Activated naive CD4-positive, alpha-beta T cell treated with anti-CD3 and anti-CD28 coated beads, Interleukin-2, amount 50 U/mL, for 16 hours (primary cell): ENCODE measurements at regions not wholly inside any gene's neighbourhood (a gene's known extent, or its start where the extent isn't known, plus 50 kb on each side); places are given as distances from the start of the nearest gene placed in this dataset.
A peak's percentile ranks its signal among the peaks of the same experiment; 100 is the strongest.

Experiments used
- DNase-seq: peaks from one replicate; pipeline ENCODE4 v3.0.0-alpha.2; 2020

DNA sequence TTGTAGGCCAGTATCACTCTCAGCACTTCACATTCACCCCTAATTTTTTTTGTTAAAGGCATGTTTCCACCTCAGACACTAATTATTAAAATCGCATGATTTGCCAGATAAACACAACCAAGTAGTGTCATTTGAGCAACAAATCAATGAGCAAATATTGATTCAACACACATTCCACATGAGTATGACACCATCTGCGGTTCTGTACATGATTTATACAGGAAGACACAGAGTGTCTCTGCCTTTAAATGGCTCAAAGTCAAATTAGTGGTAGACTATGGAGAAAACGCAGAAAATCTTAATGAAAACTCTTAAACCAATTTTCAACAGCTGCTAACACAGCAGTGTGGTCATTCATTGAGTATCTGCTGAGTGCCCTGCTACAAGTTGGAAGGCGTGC is 300.2 kb downstream of the SOX4 start:
- no peak for DNase-seq

DNA sequence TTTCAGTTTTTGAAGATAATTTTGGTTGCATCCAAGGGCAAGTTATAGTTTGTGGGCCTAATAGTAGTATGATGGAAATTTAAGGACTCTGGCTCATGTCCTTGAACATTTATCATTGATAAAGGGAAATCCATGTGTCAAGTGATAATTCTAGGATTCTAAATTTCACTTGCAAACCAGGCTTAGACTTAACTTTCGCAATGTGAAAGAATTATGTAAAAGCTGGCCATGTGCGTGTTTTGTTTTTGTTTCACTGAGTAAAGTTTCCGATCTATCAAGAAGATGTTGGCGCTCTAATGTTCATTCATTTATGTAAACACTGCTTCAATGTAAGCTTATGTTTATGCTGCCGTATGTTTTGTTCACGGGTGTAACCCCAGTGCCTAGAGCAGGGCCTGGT is 302.0 kb downstream of the SOX4 start:
- no peak for DNase-seq

DNA sequence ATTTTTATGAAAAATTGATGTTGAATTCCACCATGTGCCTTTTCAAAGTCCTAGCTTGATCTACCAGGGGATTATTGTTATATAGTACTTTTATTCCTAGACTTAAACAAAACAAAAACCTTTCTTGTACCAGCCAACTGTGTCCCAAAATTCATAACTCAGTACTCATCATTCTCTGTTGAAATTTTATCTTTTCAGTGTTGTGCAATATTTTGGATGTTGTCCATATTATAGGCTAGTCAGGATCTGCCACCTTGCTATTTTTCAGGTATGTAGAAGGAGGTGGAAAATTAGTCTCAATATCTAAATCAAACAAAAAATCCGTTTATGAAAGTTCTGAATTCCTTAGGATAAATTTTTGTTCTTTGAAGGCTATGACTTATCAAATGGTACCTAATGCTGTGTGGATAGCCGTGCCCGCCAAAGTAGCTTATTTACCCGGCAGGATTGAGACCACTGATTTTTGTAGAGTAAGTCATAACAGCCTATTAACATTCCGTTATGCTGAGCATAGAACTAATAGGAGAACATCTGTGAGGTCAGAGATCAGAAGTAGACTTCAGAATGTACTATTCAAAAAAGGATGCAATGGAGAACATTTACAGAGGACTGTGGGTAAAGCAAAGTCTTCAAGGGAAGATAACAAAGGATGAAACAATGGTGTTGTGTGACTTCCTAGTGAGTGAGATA is 304.7 kb downstream of the SOX4 start:
- no peak for DNase-seq

DNA sequence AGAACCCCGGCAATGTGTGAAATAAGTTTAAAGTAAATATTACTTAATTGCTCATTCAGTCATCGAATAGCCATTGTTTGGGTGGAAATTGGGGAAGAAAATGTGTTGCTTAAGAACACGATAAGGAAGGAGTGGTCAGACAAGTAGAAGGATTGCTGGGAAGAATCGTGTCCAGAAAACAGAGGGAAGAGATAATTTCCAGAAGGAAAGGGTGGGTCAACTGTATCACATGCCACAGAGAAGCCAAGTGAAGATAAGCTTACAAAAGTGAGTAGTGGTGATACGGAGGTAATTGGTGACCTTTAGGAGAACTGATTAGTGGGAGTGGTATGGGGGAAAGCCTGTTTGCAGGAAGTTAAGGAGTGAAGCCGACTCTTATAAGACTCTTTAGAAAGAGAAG is 306.2 kb downstream of the SOX4 start:
- DNase-seq, result no peak

DNA sequence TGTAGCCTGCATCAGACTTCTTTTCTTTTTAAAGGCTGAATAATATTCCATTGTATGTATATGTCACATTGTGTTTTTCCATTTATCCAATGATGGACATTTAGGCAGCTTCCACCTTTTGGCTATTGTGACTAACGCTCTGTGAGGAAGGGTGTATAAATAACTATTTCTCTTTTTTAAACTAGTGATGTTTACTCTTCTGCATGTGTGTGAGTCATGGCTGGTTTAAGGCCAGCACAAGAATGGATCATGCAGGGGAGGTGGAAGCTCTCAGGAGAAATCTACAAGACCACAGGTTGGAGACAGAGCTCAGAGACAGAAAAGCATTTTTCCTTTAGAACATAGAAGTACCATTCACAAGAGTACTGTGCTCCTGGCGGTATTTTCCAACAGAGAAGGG is 307.2 kb downstream of the SOX4 start:
- no peak for DNase-seq

DNA sequence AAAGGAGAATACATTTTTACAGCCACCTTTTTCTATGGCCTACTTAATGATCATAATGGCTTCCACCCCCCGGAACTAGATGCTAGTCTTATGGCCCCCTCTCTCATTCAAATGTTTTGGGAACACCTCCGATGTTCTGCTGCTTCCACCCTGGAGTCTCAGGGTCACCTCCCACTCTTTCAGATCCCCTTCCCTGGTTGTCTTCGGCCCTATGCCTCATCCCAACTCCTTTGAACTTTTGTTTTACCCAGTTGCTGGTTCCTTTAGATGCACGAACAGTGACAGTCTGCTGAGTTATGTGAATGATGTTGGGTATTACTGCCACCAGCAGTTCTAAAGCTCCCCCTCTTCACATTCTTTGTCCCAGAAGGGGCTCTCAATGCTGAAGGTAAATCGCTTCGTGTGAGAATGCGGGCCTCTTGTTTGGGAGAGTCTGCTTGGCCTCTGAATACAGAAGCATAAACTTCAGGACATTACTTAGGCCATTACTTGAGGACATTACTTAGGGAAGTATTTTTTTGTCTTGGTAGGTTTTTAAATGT is 309.1 kb downstream of the SOX4 start:
- DNase-seq, result no peak

DNA sequence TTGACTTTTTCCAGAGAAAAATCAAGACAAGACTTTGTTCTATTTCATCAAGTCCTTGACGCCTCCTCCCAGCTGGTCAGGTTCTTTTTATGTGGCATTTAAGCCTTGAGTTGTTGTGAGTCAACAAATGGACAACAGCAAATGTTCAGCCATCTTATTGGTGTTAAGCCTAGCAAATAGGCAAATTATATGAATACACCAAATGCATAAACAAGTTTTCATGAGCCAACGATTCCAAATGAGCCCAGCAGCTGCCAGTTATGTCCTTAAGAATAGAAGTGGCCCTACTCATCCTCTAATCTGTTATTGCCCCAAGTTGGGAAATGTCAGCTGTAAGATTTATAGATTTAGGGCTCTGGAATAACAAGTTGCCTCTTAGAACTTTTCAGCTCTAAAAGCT is 312.0 kb downstream of the SOX4 start:
- no peak for DNase-seq

DNA sequence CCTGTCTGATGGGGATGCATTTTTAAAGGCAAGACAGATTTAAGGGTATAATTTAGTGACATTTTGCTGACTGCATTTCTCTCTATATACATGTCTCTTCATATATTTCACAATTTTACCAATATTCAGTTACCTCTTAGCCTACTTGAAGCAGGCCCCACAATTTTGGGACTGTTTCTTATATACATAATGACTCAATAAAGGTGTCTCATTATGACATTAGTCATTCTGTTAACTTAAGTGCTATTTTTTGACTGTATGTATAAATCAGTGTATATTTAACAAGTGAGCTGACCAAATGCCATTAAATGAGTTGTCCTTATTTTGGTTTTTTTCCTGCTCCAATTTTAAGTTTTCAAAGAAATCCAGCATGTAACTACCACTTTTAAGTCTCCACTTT is 313.3 kb downstream of the SOX4 start:
- DNase-seq, result no peak

DNA sequence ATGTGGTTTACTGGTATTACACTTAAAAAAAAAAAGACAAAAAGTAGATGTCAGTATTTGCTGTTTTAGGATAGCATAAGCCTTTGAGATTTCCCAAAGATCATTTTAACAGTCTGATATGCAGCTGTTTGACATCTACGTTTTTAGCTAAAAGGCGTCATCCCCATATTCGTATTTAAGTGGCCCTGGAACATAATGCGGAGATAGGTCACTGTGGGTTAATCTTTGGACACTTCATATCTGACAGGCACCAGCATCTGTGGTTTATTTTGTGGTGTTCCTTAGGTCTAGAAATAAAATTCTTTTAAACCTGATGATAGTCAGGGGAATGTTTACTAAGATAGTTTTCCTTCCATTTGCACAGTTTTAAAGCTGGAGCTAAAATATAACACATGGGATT is 313.7 kb downstream of the SOX4 start:
- DNase-seq, result no peak

DNA sequence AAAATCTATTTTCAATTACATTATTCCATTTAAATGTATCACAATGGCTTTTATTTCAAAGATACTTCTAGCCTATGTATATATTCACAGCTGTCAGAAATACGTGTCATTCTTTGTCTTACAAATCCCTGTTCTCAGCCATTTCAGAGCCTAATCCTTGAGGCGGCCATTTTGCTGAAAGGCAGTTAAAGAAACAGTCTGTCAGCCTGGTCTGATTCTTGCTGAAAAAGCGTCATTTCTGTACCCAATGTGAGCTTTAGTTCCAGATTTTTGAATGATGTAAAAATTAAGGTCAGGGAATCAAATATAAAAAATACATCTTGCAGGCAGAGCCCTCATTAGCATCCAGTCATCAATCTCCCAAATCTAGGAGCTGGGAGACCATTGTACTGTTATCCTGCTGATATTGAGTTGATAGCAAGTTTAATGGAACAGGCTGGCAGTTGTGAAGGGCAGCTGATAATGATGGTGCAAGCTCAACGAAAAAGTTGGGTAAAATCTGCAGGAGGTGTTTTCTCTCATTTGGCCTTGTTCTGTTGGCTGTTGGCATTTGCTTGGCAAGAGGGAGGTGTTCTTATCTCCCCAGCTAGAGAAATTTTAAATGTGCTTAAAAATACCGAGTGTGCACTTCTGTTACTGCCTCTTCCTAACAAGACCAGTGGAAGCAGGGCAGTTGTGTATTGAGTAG is 314.8 kb downstream of the SOX4 start:
- no peak for DNase-seq

DNA sequence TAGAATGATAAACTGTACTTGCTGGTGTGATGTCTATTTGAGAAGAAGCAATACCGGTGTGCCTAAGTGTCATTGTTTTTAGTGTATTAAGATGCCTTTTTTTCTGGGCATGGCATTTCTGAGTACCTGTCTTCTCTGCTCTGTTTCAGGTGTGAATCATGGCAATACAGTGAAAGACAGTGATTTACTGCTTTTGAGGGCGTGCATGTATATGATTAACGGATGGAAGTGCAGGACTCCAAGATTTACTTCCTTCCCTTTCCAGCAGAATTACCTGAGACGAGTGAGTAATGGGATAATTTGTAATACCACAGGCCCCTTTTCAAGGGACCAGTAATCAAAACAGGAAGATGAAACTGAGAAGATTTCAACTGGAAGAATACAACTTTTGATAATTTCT is 315.8 kb downstream of the SOX4 start:
- no peak for DNase-seq

DNA sequence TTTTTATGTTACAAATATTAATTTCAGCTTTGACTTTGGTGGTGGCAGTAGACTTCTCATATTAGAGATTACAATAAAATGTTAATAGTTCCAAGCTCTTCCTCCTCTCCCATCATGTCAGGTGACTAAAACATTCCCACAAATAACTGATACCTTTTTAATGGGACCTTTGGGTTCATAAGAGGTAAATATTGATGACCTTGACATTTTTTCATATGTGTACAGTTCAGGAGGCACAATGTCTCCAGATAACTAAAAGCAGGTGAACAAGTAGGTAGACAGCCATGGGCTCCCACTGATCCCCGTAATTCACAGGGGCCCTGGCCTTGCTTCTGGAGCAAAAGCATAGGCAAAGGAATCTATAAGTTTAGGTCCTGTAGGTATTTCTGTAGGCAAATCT is 317.7 kb downstream of the SOX4 start:
- DNase-seq, result no peak

DNA sequence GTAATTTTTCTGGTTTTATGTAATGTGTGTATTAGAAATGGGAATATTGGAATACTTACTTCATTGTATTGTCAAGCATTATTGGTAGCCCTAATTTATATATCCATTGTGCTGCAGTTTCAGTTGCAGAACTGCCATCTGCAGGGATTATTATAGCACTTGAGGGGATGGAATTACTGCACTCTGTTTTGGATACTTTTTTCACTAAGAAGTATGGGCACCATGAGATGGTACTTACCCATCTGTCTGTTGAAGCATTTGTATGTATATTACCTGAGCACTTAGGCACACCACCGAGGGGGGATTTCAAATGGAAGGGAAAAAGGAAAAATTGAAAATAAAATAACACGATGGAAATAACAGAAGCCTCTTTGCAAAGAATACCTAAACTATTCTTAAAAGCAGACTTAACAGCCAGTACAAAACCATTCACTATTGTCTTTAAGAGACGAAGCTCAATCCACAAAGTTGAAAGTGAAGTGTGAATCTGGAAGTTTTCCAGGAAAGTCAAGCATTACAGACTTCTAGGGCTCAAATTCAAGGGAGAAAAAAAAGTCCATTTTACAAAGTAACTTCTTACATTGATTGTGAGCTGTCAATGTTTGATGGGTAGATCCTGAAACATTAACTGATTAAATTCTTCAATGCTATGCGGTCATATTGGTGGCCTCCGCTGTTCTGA is 318.7 kb downstream of the SOX4 start:
- no peak for DNase-seq

DNA sequence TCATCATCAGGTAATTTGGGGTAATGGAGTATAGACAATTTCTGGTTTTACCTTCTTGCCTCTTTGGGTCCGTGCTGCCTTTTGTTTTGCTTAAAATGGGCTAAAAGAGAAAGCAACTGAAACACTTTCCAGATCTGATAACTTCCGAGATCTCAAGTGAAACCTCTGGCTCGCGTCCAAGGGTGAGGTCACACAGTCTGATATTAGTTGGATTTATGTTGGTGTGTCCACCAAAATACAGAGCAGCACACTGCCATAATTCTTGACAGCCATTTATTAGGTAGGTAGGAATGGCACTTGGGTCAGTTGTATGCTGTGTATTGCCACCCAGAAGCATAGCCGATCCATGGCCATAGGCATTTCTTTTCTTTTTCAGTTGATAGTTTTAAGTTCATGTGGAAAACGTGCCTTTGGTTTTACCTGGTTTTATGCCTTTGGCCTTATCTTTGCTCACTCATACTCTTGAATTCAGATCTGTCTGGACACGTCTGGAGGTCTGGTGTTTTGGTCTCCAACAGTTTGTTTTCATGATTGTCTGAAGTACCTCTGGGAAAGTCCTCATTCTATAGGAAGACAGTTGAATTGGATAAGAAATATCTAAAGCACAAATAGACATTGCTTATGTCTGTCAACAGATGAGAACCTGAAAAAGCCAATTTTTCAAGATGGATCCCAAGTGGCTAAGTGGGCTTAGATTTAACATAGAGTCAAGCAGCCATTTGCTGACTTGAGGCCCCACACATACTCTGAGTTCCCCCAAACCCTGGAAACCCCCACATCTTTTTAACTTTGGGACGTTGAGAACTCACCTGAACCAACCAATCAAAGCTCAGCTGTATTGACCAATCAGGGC is 320.8 kb downstream of the SOX4 start:
- DNase-seq, result peak; percentile 57

DNA sequence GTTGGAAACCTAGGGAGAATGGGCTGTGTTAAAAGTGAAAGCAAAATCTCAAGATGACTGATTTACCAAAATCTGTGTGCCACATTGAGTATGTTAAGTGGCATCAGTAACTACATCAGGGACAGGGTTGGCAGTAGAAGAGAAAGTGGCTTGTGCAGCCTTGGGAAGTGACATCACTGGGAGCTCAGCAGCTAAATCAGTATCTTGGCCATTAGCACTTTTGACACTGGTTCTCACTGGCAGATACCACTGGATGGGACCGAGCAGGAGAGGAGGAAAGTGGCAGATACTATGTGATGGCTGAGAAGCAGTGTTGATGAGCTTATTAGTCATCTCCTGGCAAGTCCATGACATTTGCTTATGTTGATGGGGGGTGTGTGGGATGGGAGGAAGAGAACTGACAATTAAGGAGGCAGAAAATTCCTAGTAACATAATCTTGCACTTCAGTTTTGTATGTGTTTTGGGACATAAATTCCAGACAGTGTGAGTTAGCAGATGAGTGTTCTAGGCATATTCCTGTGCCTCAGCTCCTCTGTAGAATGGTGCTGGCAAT is 322.2 kb downstream of the SOX4 start:
- DNase-seq, result no peak

DNA sequence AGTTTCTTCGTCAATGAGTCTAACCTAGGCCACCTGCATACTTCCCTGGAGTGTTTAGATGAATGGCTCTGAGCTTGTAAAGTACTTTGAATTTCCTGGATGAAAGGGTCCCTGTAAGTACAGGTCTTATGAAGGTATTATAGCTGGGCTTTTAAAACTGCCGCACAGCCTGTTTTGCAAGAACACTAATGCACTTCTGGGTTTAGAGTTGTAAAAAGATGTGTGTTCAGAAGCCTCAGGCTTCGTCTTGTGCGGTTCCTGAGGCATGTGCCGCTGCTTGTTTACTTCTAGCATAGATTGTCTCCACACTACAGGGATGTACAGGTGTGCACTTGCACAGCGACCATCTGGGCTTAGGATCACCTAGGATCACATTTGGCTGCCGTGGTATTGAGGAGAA is 324.5 kb downstream of the SOX4 start:
- DNase-seq, result no peak

DNA sequence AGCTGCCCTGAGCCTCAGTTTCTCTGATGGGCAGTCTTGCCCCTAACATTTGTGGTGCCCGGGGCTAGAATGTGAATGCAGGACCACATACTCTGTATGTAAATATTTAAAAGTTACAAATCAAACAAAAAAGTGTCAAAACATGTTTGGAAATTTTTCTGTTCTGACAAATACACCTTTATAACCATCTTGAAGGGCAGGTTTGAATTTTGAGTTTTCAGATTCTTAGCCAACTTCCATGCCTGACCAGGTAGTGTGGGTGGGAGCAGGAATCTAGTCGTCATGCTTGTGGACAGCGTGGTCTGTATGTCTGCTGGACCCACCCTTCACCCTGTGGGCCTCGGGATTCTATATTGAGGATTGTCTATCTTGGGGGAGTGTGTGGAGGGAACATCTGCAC is 325.1 kb downstream of the SOX4 start:
- DNase-seq, result no peak

DNA sequence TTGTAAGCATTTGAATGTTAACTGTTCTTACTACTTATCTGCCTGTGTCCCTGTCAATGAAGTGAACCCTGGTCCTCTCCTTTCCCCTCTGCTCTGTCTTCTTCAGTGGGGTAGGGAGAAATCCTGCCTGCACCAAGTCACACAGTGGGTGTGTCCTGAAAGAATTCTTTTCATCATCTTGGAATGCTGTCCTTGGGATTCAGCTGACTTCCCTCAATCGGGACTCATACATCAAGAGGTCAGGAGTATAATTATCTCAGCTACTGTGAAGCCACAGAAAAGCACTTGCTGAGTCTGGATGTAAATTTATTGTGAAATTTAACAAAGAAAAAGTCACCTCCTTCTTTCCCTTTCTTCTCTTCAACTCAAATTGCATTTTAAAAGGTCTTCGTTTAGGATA is 328.5 kb downstream of the SOX4 start:
- DNase-seq, result no peak

DNA sequence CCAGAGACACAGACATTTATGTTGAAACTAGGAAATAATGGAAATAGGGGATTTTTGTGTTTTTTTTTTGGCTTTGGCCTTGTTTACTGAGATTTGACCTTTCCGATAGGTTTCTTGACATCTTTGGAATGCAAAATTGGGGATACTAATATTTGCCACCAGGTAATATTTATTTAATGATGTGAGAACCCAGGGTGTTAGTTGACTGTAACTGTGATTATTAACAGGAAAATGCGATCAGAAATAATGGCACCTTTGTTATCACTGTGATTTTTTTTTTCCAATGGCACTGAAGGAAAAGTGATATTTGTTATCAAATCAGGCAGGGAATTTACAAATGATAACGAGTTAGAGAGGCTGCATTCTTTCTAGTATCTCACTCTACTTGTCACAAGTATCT is 330.5 kb downstream of the SOX4 start:
- no peak for DNase-seq

DNA sequence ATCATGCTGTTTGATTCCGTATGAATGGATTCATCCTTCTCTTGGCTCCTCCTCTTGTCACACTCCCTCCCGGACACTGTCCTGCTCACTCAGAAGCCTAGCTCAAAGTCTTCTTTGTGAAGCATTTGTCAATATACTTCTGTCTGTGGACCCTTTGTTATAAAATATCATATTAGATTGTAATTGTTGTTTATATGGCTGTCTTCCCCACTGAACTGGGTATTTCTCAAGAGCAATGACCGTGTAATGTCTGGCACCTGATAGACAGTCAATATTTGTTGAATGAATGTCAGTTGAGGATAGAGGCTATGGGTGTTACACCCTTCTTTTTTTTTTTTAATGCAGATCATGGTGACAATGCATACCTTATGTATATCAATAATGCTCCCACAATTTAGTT is 335.3 kb downstream of the SOX4 start:
- no peak for DNase-seq

DNA sequence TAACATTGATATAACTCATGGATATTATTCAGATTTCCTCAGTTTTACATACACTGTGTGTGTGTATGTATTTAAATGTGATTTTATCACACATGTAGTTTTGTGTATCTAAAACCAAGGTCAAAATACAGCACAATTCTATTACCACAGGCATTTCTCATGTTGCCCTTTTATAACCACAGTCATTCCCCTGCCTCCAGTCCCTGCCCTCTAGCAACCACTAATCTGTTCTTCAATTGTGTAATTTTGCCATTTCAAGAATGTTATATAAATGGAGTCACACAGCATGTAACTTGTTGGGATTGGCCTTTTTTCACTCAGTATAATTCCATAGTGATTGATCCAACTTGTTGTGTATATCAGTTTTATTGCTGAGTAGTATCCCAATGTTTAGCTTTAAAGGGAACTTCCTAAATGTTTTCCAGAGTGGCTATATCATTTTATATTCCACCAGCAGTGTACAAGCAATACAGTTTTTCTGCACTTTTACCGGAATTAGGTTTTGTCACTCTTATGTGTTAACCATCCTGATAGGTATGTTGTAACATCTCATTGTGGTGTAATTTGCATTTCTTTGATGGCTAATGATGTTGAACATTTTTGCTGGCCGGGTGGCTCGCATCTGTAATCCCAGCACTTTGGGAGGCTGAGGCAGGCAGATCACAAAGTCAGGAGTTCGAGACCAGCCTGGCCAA is 338.2 kb downstream of the SOX4 start:
- DNase-seq, result no peak

DNA sequence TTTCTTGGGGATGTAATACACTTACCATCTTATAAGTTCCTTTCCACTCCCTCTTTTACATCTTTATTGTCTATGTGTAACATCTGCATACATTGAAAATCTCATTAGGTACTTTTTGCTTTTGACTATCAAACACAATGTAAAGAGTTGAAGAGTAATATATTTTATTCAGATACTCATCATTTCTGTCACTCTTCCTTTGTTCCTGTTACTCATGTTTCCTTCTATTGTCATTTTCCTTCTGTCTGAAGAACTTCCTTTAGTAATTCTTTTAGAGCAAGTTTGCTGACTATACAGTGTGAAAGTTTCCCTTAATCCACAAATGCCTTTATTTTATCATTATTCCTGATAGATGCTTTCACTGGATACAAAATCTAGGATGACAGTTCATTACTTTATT is 339.8 kb downstream of the SOX4 start:
- DNase-seq, result no peak
